Fibroblast of skin of abdomen (primary cell): ENCODE measurements at regions not wholly inside any gene's neighbourhood (a gene's known extent, or its start where the extent isn't known, plus 50 kb on each side); places are given as distances from the start of the nearest gene placed in this dataset.
"Not testable (repeated sequence)": the region's sequence is repeated elsewhere in the genome, so short reads cannot be mapped to it uniquely, and the experiment has no call there.

Experiments used
- DNase-seq: peaks from one replicate; pipeline ENCODE4 v3.0.0-alpha.2; 2013

- peak; percentile 33 for DNase-seq
These were observed 136.2 kb upstream of the NRBF2 start for GRCh38 chr10:62996925-62997324.

- no peak for DNase-seq
These were observed 136.6 kb upstream of the NRBF2 start for GRCh38 chr10:62996516-62996915.

GRCh38 chr10:62993121-62993520 is 140.0 kb upstream of the NRBF2 start:
- DNase-seq = peak; percentile 35

- DNase-seq = peak; percentile 23
These were observed 140.9 kb upstream of the NRBF2 start for GRCh38 chr10:62992145-62992721.

GRCh38 chr10:62990126-62990525 is 143.0 kb upstream of the NRBF2 start:
- no peak for DNase-seq

- no peak for DNase-seq
These were observed 147.1 kb upstream of the NRBF2 start for GRCh38 chr10:62985807-62986600.

- DNase-seq = no peak
These were observed 152.0 kb upstream of the NRBF2 start for GRCh38 chr10:62981096-62981495.

- DNase-seq = no peak
These were observed 152.4 kb upstream of the NRBF2 start for GRCh38 chr10:62980687-62981086.

- no peak for DNase-seq
These were observed 153.2 kb upstream of the NRBF2 start for GRCh38 chr10:62979921-62980320.

- DNase-seq = peak; percentile 45
These were observed 154.6 kb upstream of the NRBF2 start for GRCh38 chr10:62978482-62978881.

GRCh38 chr10:62974795-62975194 is 158.3 kb upstream of the NRBF2 start:
- not testable (repeated sequence) for DNase-seq

GRCh38 chr10:62972103-62972502 is 155.9 kb upstream of the EGR2 start:
- DNase-seq = peak; percentile 41

GRCh38 chr10:62964026-62964425 is 147.9 kb upstream of the EGR2 start:
- DNase-seq = no peak

GRCh38 chr10:62961951-62962523 is 145.9 kb upstream of the EGR2 start:
- peak; percentile 16 for DNase-seq

GRCh38 chr10:62960416-62960815 is 144.2 kb upstream of the EGR2 start:
- DNase-seq = peak; percentile 70

GRCh38 chr10:62959553-62959952 is 143.4 kb upstream of the EGR2 start:
- DNase-seq = peak; percentile 52

GRCh38 chr10:62958980-62959379 is 142.8 kb upstream of the EGR2 start:
- no peak for DNase-seq

GRCh38 chr10:62946278-62946677 is 130.1 kb upstream of the EGR2 start:
- no peak for DNase-seq

- DNase-seq = no peak
These were observed 123.5 kb upstream of the EGR2 start for GRCh38 chr10:62939698-62940097.

- DNase-seq = no peak
These were observed 122.5 kb upstream of the EGR2 start for GRCh38 chr10:62938672-62939071.

GRCh38 chr10:62937674-62938073 is 121.5 kb upstream of the EGR2 start:
- DNase-seq = no peak

GRCh38 chr10:62935022-62935421 is 118.9 kb upstream of the EGR2 start:
- no peak for DNase-seq

- no peak for DNase-seq
These were observed 118.1 kb upstream of the EGR2 start for GRCh38 chr10:62934258-62934657.

- not testable (repeated sequence) for DNase-seq
These were observed 112.6 kb upstream of the EGR2 start for GRCh38 chr10:62928763-62929162.
